ENCODE measurements at regions not wholly inside any gene's neighbourhood (a gene's known extent, or its start where the extent isn't known, plus 50 kb on each side); places are given as distances from the start of the nearest gene placed in this dataset.
"Not testable (repeated sequence)": the region's sequence is repeated elsewhere in the genome, so short reads cannot be mapped to it uniquely, and the experiment has no call there.

- not testable (repeated sequence) for TF ChIP-seq CTCF (tag by site-specific recombination; IDR thresholded peaks at IDR 0.05); IKZF3 (tag by site-specific recombination; IDR thresholded peaks at IDR 0.05); KLF1 (tag by site-specific recombination; IDR thresholded peaks at IDR 0.05); SETDB1 (IDR thresholded peaks at IDR 0.05; ENCODE audit: insufficient read length, low read length); TSHZ1 (tag by site-specific recombination; IDR thresholded peaks at IDR 0.05; ENCODE audit: borderline replicate concordance); ZFP69B (tag by site-specific recombination; IDR thresholded peaks at IDR 0.05); ZNF549 (tag by site-specific recombination; IDR thresholded peaks at IDR 0.05); ZNF274 (IDR thresholded peaks at IDR 0.05; ENCODE audit: low read length); ZNF274 (tag by site-specific recombination; IDR thresholded peaks at IDR 0.05; ENCODE audit: borderline replicate concordance); TCF7L2 (IDR thresholded peaks at IDR 0.05; ENCODE audit: borderline replicate concordance, low read depth, low read length); REST (tag by site-specific recombination; IDR thresholded peaks at IDR 0.05); ZNF302 (tag by site-specific recombination; IDR thresholded peaks at IDR 0.05; ENCODE audit: low read depth); TRIM28 (IDR thresholded peaks at IDR 0.05; ENCODE audit: borderline replicate concordance, low read length); ZNF830 (tag by site-specific recombination; IDR thresholded peaks at IDR 0.05; ENCODE audit: low read depth); ZBTB7A (tag by site-specific recombination; IDR thresholded peaks at IDR 0.05; ENCODE audit: low read depth)
Observed at GRCh38 chr15:30801140-30801895, 102.4 kb upstream of the FAN1 start.
